ENCODE measurements at regions not wholly inside any gene's neighbourhood (a gene's known extent, or its start where the extent isn't known, plus 50 kb on each side); places are given as distances from the start of the nearest gene placed in this dataset.
"Not testable (repeated sequence)": the region's sequence is repeated elsewhere in the genome, so short reads cannot be mapped to it uniquely, and the experiment has no call there.

- intact Hi-C loops (cut with DNase I), result no loop called here
- TF ChIP-seq CTCF (IDR thresholded peaks at IDR 0.05) (no peak), POLR2A (IDR thresholded peaks at IDR 0.05) (no peak), POLR2AphosphoS5 (IDR thresholded peaks at IDR 0.05; ENCODE audit: insufficient read depth in 1 of 2, low read depth in 1 of 2) (no peak)
- H3K27me3 ChIP-seq, result no peaks in the 10 kb centered on the region
- no peaks in the 10 kb centered on the region for H3K4me1 ChIP-seq
- no peaks in the 10 kb centered on the region for H3K9me3 ChIP-seq
- no peaks in the 10 kb centered on the region for H3K36me3 ChIP-seq
- no peak overlapping the region for H3K27ac ChIP-seq
- H3K4me3 ChIP-seq, result no peak overlapping the region
- no peak for DNase-seq (ENCODE audit: extremely low spot score in 2 of 2)
Measured at GRCh38 chr20:6339176-6339575, 216.3 kb upstream of the FERMT1 start.

- Histone ChIP-seq H3K36me3 (no peaks in the 10 kb centered on the region), H3K4me3 (no peak overlapping the region), H3K4me1 (no peaks in the 10 kb centered on the region), H3K27me3 (no peaks in the 10 kb centered on the region), H3K9me3 (no peaks in the 10 kb centered on the region), H3K27ac (no peak overlapping the region)
- DNase-seq (ENCODE audit: extremely low spot score in 2 of 2), result no peak
- TF ChIP-seq CTCF (IDR thresholded peaks at IDR 0.05), result no peak
- TF ChIP-seq POLR2AphosphoS5 (IDR thresholded peaks at IDR 0.05; ENCODE audit: insufficient read depth in 1 of 2, low read depth in 1 of 2), result no peak
- no peak for TF ChIP-seq POLR2A (IDR thresholded peaks at IDR 0.05)
- intact Hi-C loops (cut with DNase I), result no loop called here
Measured at GRCh38 chr20:6333110-6333509, 210.3 kb upstream of the FERMT1 start.

GRCh38 chr20:6321235-6321634 lies 198.4 kb upstream of the FERMT1 start:
- H3K36me3 ChIP-seq; H3K4me3 ChIP-seq; H3K9me3 ChIP-seq; intact Hi-C loops (cut with DNase I); DNase-seq (ENCODE audit: extremely low spot score in 2 of 2); H3K4me1 ChIP-seq; H3K27me3 ChIP-seq; H3K27ac ChIP-seq: not testable (repeated sequence)

GRCh38 chr20:6311841-6312655 lies 189.2 kb upstream of the FERMT1 start:
- no peaks in the 10 kb centered on the region for H3K36me3 ChIP-seq
- H3K9me3 ChIP-seq, result no peaks in the 10 kb centered on the region
- intact Hi-C loops (cut with DNase I), result no loop called here
- no peak for DNase-seq (ENCODE audit: extremely low spot score in 2 of 2)
- H3K27me3 ChIP-seq, result no peaks in the 10 kb centered on the region
- no peaks in the 10 kb centered on the region for H3K4me1 ChIP-seq
- no peak overlapping the region for H3K4me3 ChIP-seq
- no peak overlapping the region for H3K27ac ChIP-seq
- TF ChIP-seq POLR2A (IDR thresholded peaks at IDR 0.05) (no peak), POLR2AphosphoS5 (IDR thresholded peaks at IDR 0.05; ENCODE audit: insufficient read depth in 1 of 2, low read depth in 1 of 2) (no peak), CTCF (IDR thresholded peaks at IDR 0.05) (no peak)

GRCh38 chr20:6311097-6311496 lies 188.3 kb upstream of the FERMT1 start:
- no peak overlapping the region for H3K4me3 ChIP-seq
- no peak overlapping the region for H3K27ac ChIP-seq
- no peaks in the 10 kb centered on the region for H3K4me1 ChIP-seq
- intact Hi-C loops (cut with DNase I), result no loop called here
- no peaks in the 10 kb centered on the region for H3K27me3 ChIP-seq
- DNase-seq (ENCODE audit: extremely low spot score in 2 of 2), result no peak
- no peaks in the 10 kb centered on the region for H3K9me3 ChIP-seq
- no peaks in the 10 kb centered on the region for H3K36me3 ChIP-seq
- no peak for TF ChIP-seq POLR2AphosphoS5 (IDR thresholded peaks at IDR 0.05; ENCODE audit: insufficient read depth in 1 of 2, low read depth in 1 of 2)

- Histone ChIP-seq H3K27ac (no peak overlapping the region), H3K4me1 (no peaks in the 10 kb centered on the region), H3K4me3 (no peak overlapping the region), H3K27me3 (no peaks in the 10 kb centered on the region), H3K36me3 (no peaks in the 10 kb centered on the region), H3K9me3 (no peaks in the 10 kb centered on the region)
- TF ChIP-seq POLR2AphosphoS5 (IDR thresholded peaks at IDR 0.05; ENCODE audit: insufficient read depth in 1 of 2, low read depth in 1 of 2) (no peak), CTCF (IDR thresholded peaks at IDR 0.05) (no peak), POLR2A (IDR thresholded peaks at IDR 0.05) (no peak)
- intact Hi-C loops (cut with DNase I), result no loop called here
- DNase-seq (ENCODE audit: extremely low spot score in 2 of 2), result no peak
Measured at GRCh38 chr20:6305536-6305935, 182.7 kb upstream of the FERMT1 start.

Data from vagina (tissue), 2 donors.